ENCODE measurements at regions not wholly inside any gene's neighbourhood (a gene's known extent, or its start where the extent isn't known, plus 50 kb on each side); places are given as distances from the start of the nearest gene placed in this dataset.

- DNase-seq = no peak
Measured at GRCh38 chr13:92938486-92939020, 288.1 kb upstream of the GPC6 start.

DNA sequence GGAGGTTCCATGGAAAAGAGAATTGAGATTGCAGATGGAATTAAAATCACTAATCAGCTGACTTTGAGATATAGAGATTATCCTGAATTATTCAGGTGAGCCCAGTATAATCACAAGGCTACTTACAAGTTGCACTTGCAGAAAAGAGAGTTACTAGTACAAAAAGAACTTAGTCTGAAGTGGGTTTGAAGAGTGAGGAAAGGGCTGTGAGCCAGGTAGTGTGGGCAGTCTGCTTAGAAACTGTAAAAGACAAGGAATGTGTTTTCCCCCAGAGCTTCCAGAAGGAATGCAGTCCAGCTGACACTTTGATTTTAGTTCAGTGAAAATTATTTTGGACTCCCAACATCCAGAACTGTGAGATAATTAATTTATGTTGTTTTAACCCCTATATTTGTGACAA lies 285.4 kb upstream of the GPC6 start:
- DNase-seq = peak; percentile 9

DNA sequence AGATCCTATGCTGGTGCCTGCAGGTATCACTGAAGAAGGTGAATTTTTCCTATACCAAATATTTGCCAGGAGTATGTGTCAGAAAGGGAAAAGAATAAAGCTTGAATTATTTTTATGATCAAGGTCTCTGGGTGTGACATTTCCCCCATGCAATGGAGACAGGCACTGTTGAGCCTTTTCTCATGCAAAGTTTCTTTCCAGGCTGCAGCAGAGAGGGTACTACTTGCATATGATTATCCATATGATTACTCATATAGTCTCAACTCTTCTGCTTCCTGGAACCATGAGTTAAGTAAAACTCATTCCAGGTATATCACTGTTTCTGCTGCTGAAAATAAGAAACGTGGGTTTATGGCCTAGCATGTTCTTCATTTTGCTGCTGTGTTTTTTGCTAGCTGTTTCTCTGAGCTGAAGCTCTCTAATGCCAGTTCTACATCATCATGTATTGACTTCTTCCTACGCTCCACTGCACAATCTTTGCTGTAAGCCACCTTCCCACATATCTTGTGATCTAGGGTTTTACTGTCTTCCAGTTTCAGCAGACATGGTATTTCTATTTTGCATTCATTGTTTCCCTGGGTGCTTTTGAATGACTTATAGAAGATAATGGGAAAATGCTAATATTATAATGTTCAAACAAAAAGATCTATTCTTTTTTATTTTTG lies 278.7 kb upstream of the GPC6 start:
- no peak for DNase-seq

- DNase-seq = no peak
Measured at GRCh38 chr13:92950771-92951170, 275.8 kb upstream of the GPC6 start.

DNA sequence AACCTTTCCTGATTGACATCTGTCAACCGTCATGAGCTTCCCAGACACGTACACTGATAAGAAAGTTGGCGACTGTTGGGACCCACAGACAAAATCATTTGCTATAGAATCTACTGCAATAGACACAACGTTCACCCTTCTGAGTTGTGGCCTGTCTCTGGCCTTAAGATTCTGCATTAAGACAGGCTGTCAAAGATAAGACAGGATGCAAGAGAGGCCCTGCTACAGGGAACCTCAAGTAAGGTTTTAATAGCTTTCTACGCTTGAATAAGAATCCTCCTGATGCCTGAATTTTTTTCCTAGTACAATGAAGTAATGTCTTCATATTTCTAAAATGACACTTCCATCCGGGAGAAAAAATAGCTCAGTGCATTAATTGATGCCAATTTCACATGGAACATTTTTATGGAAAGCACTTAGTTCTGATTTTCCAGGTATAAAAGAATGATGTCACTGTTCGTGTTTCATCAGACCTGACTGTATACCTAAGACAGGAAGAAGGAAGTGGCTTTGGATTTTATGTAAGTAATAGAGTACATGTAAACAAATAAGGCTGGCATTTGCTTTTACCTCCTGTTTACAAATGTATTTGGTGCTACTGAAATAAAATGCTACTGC lies 275.2 kb upstream of the GPC6 start:
- DNase-seq = peak; percentile 13

DNA sequence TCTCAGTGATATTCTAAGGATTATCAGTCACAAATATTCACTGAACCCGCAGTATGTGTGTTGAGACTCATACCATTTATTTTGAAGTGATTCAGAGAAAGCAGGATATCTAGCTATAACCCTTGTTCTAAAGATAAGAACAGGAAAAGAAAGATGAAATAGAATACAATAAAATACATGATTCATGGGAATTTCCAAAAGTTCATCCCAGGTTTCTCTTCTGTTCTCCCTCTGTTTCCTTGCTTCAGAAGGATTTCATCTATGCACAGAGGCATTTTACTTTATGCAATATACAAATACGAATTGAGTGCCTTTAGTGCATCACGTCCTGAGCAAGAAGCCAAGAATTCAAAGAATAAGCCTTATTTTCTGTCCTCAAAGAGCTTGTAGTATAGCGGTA lies 274.4 kb upstream of the GPC6 start:
- peak; percentile 4 for DNase-seq

DNA sequence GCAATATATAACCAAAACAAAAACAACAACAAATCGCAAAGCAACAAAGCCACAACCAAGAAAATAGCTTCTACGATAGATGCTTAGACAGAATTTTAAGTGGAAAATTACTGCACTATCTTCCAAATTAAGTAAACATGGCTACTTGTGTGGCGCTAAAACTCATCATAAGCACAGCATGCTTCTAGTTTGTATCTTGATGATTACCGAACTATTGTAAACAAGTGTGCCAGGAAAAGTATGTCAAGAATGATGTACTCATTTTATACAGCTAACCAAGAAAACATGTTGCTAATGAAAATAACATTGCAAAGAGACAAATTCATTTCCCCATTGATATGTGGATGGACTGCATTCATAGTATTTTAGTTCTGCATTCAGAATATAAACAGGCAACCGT lies 271.9 kb upstream of the GPC6 start:
- DNase-seq = peak; percentile 10

- DNase-seq = no peak
Measured at GRCh38 chr13:92959790-92960189, 266.8 kb upstream of the GPC6 start.

DNA sequence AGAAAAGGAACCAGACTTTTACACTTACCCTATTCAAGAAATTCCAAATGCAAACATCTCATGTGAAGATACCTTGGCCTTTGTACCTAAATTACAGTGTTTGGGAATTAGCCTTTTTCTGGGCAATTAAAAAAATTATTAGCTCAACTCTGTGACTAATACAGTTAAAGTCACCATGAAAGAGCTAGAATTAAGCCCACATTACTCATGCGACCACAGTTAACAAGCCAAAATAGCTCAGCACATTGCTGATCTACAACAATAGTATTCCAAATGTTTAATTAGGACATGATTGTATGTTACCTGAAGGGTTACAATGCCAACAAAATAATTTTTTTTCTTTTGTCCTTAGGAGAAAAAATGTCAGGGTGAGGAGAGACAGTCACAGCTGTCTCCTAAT lies 263.6 kb upstream of the GPC6 start:
- peak; percentile 33 for DNase-seq

GRCh38 chr13:92966341-92966740 lies 260.3 kb upstream of the GPC6 start:
- DNase-seq = no peak

DNA sequence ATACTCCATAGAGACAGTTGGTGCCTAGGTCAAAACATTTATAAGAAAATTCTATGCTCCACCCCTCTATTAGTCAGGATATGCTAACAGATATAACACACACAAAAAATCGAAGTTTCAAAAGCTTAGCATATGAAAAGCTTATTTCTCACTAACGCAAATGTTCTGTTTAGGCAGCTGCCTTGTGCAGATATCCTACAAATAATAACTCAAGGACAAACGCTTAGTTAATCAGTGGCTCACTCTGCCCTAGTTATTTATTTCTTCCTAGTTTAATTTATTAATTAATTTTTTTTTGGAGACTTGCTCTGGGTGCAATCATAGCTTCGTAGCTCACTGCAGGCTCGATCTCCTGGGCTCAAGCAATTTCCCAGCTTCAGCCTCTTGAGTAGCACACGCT lies 259.7 kb upstream of the GPC6 start:
- DNase-seq = no peak

- DNase-seq = peak; percentile 4
Measured at GRCh38 chr13:92967923-92968322, 258.7 kb upstream of the GPC6 start.

DNA sequence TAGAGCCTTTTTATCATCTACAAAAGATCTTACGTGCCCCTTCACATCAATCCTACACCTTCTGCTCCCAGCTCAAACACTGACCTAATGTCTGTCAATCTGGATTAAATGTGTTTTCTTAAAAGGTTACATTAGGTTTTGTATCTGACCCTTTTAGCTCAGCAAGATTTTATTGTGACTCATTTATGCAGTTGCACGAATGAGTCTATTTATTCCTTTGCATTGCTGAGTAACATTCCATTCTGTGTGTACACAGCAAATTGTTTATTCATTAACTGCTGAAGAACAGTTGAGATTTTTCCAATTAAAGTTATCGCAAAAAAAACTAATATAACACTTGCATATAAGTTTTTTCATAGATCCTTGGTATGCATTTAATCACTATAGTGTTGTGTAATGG lies 253.9 kb upstream of the GPC6 start:
- no peak for DNase-seq

- no peak for DNase-seq
Measured at GRCh38 chr13:92974905-92975429, 251.6 kb upstream of the GPC6 start.

GRCh38 chr13:92976657-92977056 lies 249.9 kb upstream of the GPC6 start:
- no peak for DNase-seq

DNA sequence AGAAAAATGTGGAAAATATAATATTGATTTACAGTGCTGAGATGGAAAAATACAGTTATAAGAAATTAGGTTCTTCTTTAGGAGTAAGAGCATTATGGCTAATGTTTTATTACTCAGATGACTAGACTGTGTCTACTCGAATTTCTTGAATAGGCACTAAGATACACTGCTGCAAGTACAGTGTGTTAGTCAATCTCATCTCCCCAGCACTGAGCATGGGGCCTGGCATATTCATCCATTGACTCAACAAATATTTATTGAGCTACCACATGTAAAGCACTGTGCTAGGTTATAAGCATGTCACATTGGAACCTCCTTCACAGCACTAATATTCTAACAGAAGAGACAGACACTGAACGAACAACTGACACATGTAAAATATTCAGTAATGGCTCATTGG lies 242.5 kb upstream of the GPC6 start:
- DNase-seq = peak; percentile 19

- peak; percentile 13 for DNase-seq
Measured at GRCh38 chr13:92989301-92989700, 237.3 kb upstream of the GPC6 start.

GRCh38 chr13:92991692-92992091 lies 234.9 kb upstream of the GPC6 start:
- peak; percentile 38 for DNase-seq

DNA sequence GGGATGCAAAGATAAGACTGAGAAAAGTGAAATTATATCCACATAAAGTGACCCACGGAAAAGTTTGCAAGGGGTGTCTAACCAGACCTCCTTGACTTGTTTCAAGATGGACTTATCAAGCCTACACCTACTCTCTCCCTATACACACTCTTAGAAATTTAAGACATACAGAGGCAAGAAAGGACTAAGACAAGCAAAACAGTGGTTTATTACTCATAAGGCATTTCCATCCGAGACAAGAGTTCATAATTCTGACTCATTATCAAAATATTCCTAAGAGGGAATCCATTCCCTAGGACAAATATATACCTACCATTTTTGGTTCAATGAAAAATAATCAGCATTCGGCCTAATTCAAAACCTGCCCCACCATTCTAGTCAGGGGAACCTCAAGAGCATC lies 232.6 kb upstream of the GPC6 start:
- peak; percentile 64 for DNase-seq

DNA sequence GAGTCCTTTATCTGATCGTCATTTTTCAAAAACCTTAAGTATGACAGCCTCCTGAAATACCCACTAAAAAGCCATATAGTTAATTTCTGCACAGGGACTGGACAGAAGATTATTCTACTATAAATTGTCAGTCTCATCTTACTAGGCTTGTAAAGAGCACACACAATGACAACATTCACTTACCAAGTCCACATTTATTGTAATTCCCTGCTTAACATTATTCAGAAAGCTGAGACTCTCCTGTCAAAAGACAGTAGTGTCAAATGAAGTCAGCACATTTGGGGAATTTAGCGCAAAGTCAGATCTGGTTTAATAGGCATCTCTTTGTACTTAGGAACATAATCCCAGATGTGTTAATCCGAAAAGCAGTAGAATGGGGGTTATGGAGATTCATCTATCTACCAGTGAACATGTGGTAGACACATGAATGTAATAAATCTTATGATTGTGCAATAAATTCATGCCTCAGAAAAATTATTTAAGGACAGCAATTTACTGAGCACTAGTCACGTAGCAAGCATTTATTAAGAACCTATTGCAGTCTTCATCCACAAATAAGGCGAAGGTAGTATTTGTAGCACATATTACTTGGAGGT lies 224.6 kb upstream of the GPC6 start:
- peak; percentile 81 for DNase-seq

- DNase-seq = no peak
Measured at GRCh38 chr13:93003531-93003930, 223.1 kb upstream of the GPC6 start.

DNA sequence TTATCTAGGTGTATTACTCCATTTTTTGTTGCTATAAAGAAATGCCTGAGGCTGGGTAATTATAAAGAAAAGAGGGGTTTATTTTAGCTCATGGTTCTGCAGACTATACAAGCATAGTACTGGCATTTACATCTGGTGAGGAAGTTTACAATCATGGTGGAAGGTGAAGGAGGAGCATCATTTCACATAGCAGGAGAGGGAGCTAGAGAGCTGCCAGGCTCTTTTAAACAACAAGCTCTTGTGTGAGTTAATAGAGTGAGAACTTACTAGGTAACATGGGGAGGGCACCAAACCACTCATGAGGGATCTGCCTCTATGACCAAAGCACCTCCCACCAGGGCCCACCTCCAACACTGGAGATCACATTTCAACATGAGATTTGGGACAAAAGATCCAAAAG lies 221.7 kb upstream of the GPC6 start:
- DNase-seq = no peak

DNA sequence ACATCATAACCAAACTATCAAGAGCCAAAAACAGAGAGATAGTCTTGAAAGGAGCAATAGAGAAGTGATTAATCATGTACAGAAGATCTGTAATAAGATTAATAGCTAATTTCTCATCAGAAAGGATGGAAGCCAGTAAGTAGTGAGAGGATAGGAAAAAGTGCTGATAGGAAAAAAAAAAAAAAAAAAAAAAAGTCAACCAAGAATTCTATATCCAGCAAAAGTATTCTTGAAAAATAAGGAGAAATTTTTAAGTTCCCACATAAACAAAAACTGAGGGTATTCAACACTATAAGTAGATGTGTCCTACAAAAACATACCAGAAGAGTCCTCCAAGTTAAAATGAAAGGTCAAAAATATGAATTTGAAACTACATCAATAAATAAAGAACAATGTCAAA lies 218.7 kb upstream of the GPC6 start:
- no peak for DNase-seq

Measured in fibroblast of skin of abdomen (primary cell).